B cell (primary cell): ENCODE measurements at regions not wholly inside any gene's neighbourhood (a gene's known extent, or its start where the extent isn't known, plus 50 kb on each side); places are given as distances from the start of the nearest gene placed in this dataset.

ENCODE experiments used
- ATAC-seq: fragments of 200-7000 bp; cut with Tn5 transposase; one replicate; pipeline ENCODE4 v1.10.0; 2021; ENCODE audit warnings: low read depth, mild to moderate bottlenecking, moderate number of reproducible peaks, moderate library complexity
- CTCF ChIA-PET: fragments of 350-600 bp; sonication (Branson Sonifier 250); formaldehyde crosslinking; loops from one replicate; lab custom pipeline; 2021; ENCODE audit warnings: antibody characterized with exemption, inconsistent platforms; lab: Charles Lee
- POLR2A ChIA-PET: fragments of 350-600 bp; sonication (Branson Sonifier 250); formaldehyde crosslinking; loops from one replicate; lab custom pipeline; 2021; ENCODE audit warnings: antibody characterized with exemption; lab: Charles Lee
- DNase-seq: peaks from one replicate; pipeline ENCODE4 v3.0.0; 2013
- H2AFZ ChIP-seq: 2 replicates; pipeline ENCODE4 v1.6.1; 2012; ENCODE audit warnings: mild to moderate bottlenecking, low read depth, low read length; ENCODE audit not compliant: insufficient read depth, poor library complexity, severe bottlenecking
- H3K27ac ChIP-seq, 2 donors: 1 replicate in 1 of 2; 2 replicates in 1 of 2; pipeline ENCODE4 v1.5.1; 2012 to 2013; ENCODE audit warnings: low read length in 2 of 2, mild to moderate bottlenecking in 2 of 2, moderate library complexity in 1 of 2
- H3K27me3 ChIP-seq, 4 experiments: fragments of 200-600 bp in 1 of 4; sonication (generic) in 1 of 4; replicated peaks in 1 of 4; 1 replicate in 2 of 4; 2 replicates in 2 of 4; pipeline versions ENCODE4 v1.6.1 to v1.7.0; 2013 to 2016; ENCODE audit warnings: low read length in 3 of 4, mild to moderate bottlenecking in 2 of 4, mixed read lengths in 1 of 4, moderate library complexity in 1 of 4; ENCODE audit not compliant: insufficient read depth in 4 of 4, control insufficient read depth in 3 of 4; ENCODE audit errors: control extremely low read depth in 1 of 4
- H3K36me3 ChIP-seq, 2 experiments: replicated peaks in 1 of 2; 1 replicate in 1 of 2; 2 replicates in 1 of 2; pipeline versions ENCODE4 v1.6.1 to v1.7.1; 2013; ENCODE audit warnings: low read length in 1 of 2; ENCODE audit not compliant: insufficient read depth in 2 of 2, control insufficient read depth in 1 of 2; ENCODE audit errors: control extremely low read depth in 1 of 2, extremely low read depth in 1 of 2
- H3K4me1 ChIP-seq, 2 donors: fragments of 200-600 bp in 1 of 2; sonication (generic) in 1 of 2; 1 replicate in 1 of 2; 2 replicates in 1 of 2; pipeline versions ENCODE4 v1.5.1 to v1.6.1; 2013 to 2017; ENCODE audit warnings: low read length in 2 of 2; ENCODE audit not compliant: control insufficient read depth in 2 of 2, insufficient read depth in 2 of 2
- H3K4me2 ChIP-seq: replicated peaks from 2 replicates; pipeline ENCODE3; 2012; ENCODE audit warnings: mild to moderate bottlenecking, low read depth, low read length; ENCODE audit not compliant: poor library complexity, severe bottlenecking
- H3K4me3 ChIP-seq, 5 experiments: fragments of 200-600 bp in 1 of 5; sonication (generic) in 1 of 5; 1 replicate in 3 of 5; 2 replicates in 2 of 5; pipeline versions ENCODE4 v1.5.1 to v1.7.0; 2011 to 2016; ENCODE audit warnings: low read length in 4 of 5, mild to moderate bottlenecking in 4 of 5, low read depth in 2 of 5, control low read depth in 1 of 5, moderate library complexity in 1 of 5; ENCODE audit not compliant: insufficient read depth in 1 of 5; ENCODE audit errors: control extremely low read depth in 1 of 5, extremely low read depth in 1 of 5
- H3K79me2 ChIP-seq: fragments of 200-600 bp; sonication (generic); one replicate; pipeline ENCODE4 v1.6.0; 2016; ENCODE audit warnings: low read length; ENCODE audit not compliant: control insufficient read depth, insufficient read depth
- H3K9ac ChIP-seq: fragments of 200-600 bp; sonication (generic); 2 replicates; pipeline ENCODE4 v1.6.1; 2017; ENCODE audit warnings: mild to moderate bottlenecking, low read length, moderate library complexity
- H3K9me3 ChIP-seq, 3 donors: one replicate each; pipeline versions ENCODE4 v1.6.1 to v1.7.1; 2013; ENCODE audit warnings: low read length in 2 of 3; ENCODE audit not compliant: control insufficient read depth in 2 of 3, insufficient read depth in 1 of 3; ENCODE audit errors: control extremely low read depth in 1 of 3
- H4K20me1 ChIP-seq: 2 replicates; pipeline ENCODE4 v1.6.0; 2012; ENCODE audit warnings: mild to moderate bottlenecking, low read length; ENCODE audit not compliant: insufficient read depth, control insufficient read depth, poor library complexity, severe bottlenecking
- H3K27ac Mint-ChIP-seq: one replicate; pipeline ENCODE4 v1.8.0; 2021; ENCODE audit warnings: mixed read lengths
- H3K27me3 Mint-ChIP-seq: one replicate; pipeline ENCODE4 v1.8.0; 2021; ENCODE audit warnings: mixed read lengths
- H3K4me1 Mint-ChIP-seq: one replicate; pipeline ENCODE4 v1.8.0; 2021; ENCODE audit warnings: mixed read lengths
- H3K4me3 Mint-ChIP-seq: one replicate; pipeline ENCODE4 v1.8.0; 2021; ENCODE audit warnings: mixed read lengths
- H3K9me3 Mint-ChIP-seq: one replicate; pipeline ENCODE4 v1.8.0; 2022; ENCODE audit warnings: mixed read lengths; ENCODE audit not compliant: insufficient read depth
- CTCF ChIP-seq: fragments of 200-600 bp; IDR thresholded peaks from one replicate; pipeline ENCODE4 v1.8.0; 2022; ENCODE audit warnings: antibody characterized with exemption, mild to moderate bottlenecking
- EZH2 ChIP-seq: IDR thresholded peaks from 2 replicates; pipeline ENCODE4 v1.6.1; 2012; ENCODE audit warnings: borderline replicate concordance, low read depth, mild to moderate bottlenecking, moderate library complexity, low read length; ENCODE audit not compliant: insufficient read depth, poor library complexity, severe bottlenecking
- WGBS: methylation state at CpG from one replicate; pipeline ENCODE4 v1.1.5; 2013; ENCODE audit warnings: missing lambda C conversion rate; ENCODE audit not compliant: insufficient coverage; 5-methylcytosine and 5-hydroxymethylcytosine counted together
- intact Hi-C: fragments of 100-400 bp; cut with micrococcal nuclease; formaldehyde crosslinking; loops from one replicate; pipeline ENCODE4 v1.10.0; 2022

DNA sequence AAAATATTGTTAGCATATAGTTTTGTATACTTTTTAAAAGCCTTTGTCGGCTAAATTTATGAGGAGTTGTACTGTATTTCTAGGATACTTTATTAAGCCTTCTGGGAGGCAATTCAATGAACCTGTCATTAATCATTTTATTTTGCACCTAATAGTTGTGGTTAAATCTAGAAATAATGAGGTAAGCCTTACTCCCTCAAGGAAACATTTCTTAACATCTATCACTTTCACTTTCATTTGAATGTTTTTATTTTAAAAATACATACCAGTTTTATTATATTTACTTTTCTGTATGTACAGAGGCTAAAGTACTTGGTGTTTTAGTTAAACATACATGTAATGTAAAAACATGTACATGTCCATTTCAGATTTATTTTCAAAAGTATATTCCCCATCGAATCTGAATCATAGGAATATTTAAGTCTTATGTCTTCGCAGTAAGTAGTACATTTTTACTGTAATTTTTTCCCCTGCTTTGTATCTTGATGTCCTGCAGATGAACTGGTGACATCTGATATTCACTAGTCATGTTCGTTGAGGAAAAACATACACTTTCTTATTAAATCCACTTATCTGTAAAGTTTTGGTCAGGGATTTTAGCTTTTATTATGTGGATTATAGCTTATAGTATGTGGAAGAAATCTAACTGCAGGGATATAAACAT lies 82.8 kb downstream of the DISP1 start:
- no peak overlapping the region for H3K27ac Mint-ChIP-seq
- DNase-seq, result no peak
- peaks cover 2% of the 10 kb centered on the region for H3K9me3 Mint-ChIP-seq
- Histone ChIP-seq H3K79me2 (no peaks in the 10 kb centered on the region), H3K9me3 (peaks cover 0 to 13% (median 0%) of the 10 kb centered on the region in 3 donors), H3K4me1 (peaks cover 0 to 8% of the 10 kb centered on the region in 2 donors), H3K27me3 (no peaks in the 10 kb centered on the region), H3K36me3 (no peaks in the 10 kb centered on the region), H3K9ac (peak overlapping the region; percentile 41), H4K20me1 (no peaks in the 10 kb centered on the region), H2AFZ (peak overlapping the region; percentile 15), H3K4me2 (peak overlapping the region; percentile 45), H3K4me3 (no peak overlapping the region), H3K27ac (peak overlapping the region in 1 of 2 donors; percentile 36)
- peaks cover 14% of the 10 kb centered on the region for H3K4me1 Mint-ChIP-seq
- POLR2A ChIA-PET, result no interaction called here
- H3K27me3 Mint-ChIP-seq, result no peaks in the 10 kb centered on the region
- ATAC-seq, result no peak
- H3K4me3 Mint-ChIP-seq, result peak overlapping the region; percentile 63
- CTCF ChIA-PET, result no interaction called here
- TF ChIP-seq EZH2, result no peak
- no peak for TF ChIP-seq CTCF
- no CpG with 5 or more reads among the region's 4 CpGs for WGBS
- intact Hi-C loops, result no loop called here

GRCh38 chr1:222898191-222898527 lies 83.3 kb downstream of the DISP1 start:
- no peaks in the 10 kb centered on the region for H3K79me2 ChIP-seq
- H2AFZ ChIP-seq, result peak overlapping the region; percentile 15
- peak overlapping the region in 1 of 2 donors; percentile 36 for H3K27ac ChIP-seq
- H3K9ac ChIP-seq, result peak overlapping the region; percentile 41
- peak overlapping the region; percentile 45 for H3K4me2 ChIP-seq
- no peaks in the 10 kb centered on the region for H3K27me3 ChIP-seq
- DNase-seq (no peak), ATAC-seq (no peak)
- no peaks in the 10 kb centered on the region for H4K20me1 ChIP-seq
- H3K4me3 Mint-ChIP-seq, result peak overlapping the region; percentile 63
- intact Hi-C loops, result no loop called here
- ChIA-PET CTCF (no interaction called here), POLR2A (no interaction called here)
- TF ChIP-seq EZH2 (no peak), CTCF (no peak)
- no peak overlapping the region for H3K4me3 ChIP-seq
- H3K27ac Mint-ChIP-seq, result no peak overlapping the region
- peaks cover 14% of the 10 kb centered on the region for H3K4me1 Mint-ChIP-seq
- peaks cover 2% of the 10 kb centered on the region for H3K9me3 Mint-ChIP-seq
- no peaks in the 10 kb centered on the region for H3K27me3 Mint-ChIP-seq
- no peaks in the 10 kb centered on the region for H3K36me3 ChIP-seq
- peaks cover 0 to 13% (median 0%) of the 10 kb centered on the region in 3 donors for H3K9me3 ChIP-seq
- peaks cover 0 to 8% of the 10 kb centered on the region in 2 donors for H3K4me1 ChIP-seq
- WGBS, result 50% methylated on average over 1 of the region's 1 CpG
